HEK293 (cell line): ENCODE measurements at regions not wholly inside any gene's neighbourhood (a gene's known extent, or its start where the extent isn't known, plus 50 kb on each side); places are given as distances from the start of the nearest gene placed in this dataset.

Experiments used
- CTCF ChIA-PET: fragments of 350-600 bp; formaldehyde crosslinking; extraction: SDS; loops from one replicate; lab custom pipeline; 2021; ENCODE audit warnings: antibody characterized with exemption; lab: Yijun Ruan, JAX
- POLR2A ChIA-PET: fragments of 300-600 bp; formaldehyde crosslinking; extraction: SDS; loops from one replicate; lab custom pipeline; 2020; ENCODE audit warnings: antibody characterized with exemption, inconsistent platforms; lab: Yijun Ruan, JAX
- H3K27ac ChIP-seq: fragments of 200-500 bp; sonication (Bioruptor generic); 2 replicates; pipeline ENCODE4 v1.5.1; 2014; ENCODE audit warnings: low read depth, low read length, control low read depth, inconsistent platforms; ENCODE audit errors: extremely low read depth
- H3K36me3 ChIP-seq, 2 experiments: fragments of 200-500 bp in 1 of 2; sonication (Bioruptor generic) in 1 of 2; 1 replicate in 1 of 2; 2 replicates in 1 of 2; pipeline ENCODE4 v1.5.1; 2014 to 2017; ENCODE audit warnings: inconsistent platforms in 2 of 2, low read length in 2 of 2; ENCODE audit not compliant: control insufficient read depth in 2 of 2, insufficient read depth in 1 of 2
- H3K4me1 ChIP-seq: fragments of 200-500 bp; sonication (Bioruptor generic); 2 replicates; pipeline ENCODE4 v1.5.1; 2014; ENCODE audit warnings: mild to moderate bottlenecking, low read length, inconsistent platforms; ENCODE audit not compliant: control insufficient read depth, insufficient read depth
- H3K4me3 ChIP-seq: 2 replicates; pipeline ENCODE4 v1.5.1; 2011; ENCODE audit warnings: low read depth, mild to moderate bottlenecking, control low read depth, low read length, moderate library complexity
- H3K9me3 ChIP-seq: fragments of 200-500 bp; sonication (Bioruptor generic); 2 replicates; pipeline ENCODE4 v1.5.1; 2014; ENCODE audit warnings: low read depth, low read length, inconsistent platforms; ENCODE audit not compliant: control insufficient read depth, insufficient read depth
- ATF2 ChIP-seq: fragments of 450-650 bp; formaldehyde crosslinking; IDR thresholded peaks from 2 replicates; pipeline ENCODE4 v1.5.1; 2016; ENCODE audit warnings: missing biosample characterization, missing genetic modification characterization, low read depth
- ELK4 ChIP-seq: IDR thresholded peaks from 2 replicates; pipeline ENCODE4 v1.6.1; 2011; ENCODE audit warnings: mild to moderate bottlenecking, low read depth, low read length, borderline replicate concordance
- KLF17 ChIP-seq: fragments of 450-650 bp; formaldehyde crosslinking; IDR thresholded peaks from 2 replicates; pipeline ENCODE4 v1.5.1; 2016; ENCODE audit warnings: missing biosample characterization, missing genetic modification characterization
- REST ChIP-seq: fragments of 450-650 bp; formaldehyde crosslinking; IDR thresholded peaks from 2 replicates; pipeline ENCODE4 v1.5.1; 2016; ENCODE audit warnings: missing biosample characterization, missing genetic modification characterization
- SCRT1 ChIP-seq: fragments of 450-650 bp; formaldehyde crosslinking; IDR thresholded peaks from 2 replicates; pipeline ENCODE4 v1.5.1; 2016; ENCODE audit warnings: missing biosample characterization, missing genetic modification characterization, borderline replicate concordance
- ZBTB10 ChIP-seq: fragments of 450-650 bp; formaldehyde crosslinking; IDR thresholded peaks from 2 replicates; pipeline ENCODE4 v1.5.1; 2016; ENCODE audit warnings: missing biosample characterization, missing genetic modification characterization
- ZIC2 ChIP-seq: fragments of 450-650 bp; formaldehyde crosslinking; IDR thresholded peaks from 2 replicates; pipeline ENCODE4 v1.5.1; 2016; ENCODE audit warnings: missing biosample characterization, missing genetic modification characterization
- ZNF175 ChIP-seq: fragments of 450-650 bp; formaldehyde crosslinking; IDR thresholded peaks from 2 replicates; pipeline ENCODE4 v1.5.1; 2016; ENCODE audit warnings: missing biosample characterization, missing genetic modification characterization
- ZNF202 ChIP-seq: fragments of 450-650 bp; formaldehyde crosslinking; IDR thresholded peaks from 2 replicates; pipeline ENCODE4 v1.5.1; 2016; ENCODE audit warnings: missing biosample characterization, missing genetic modification characterization, borderline replicate concordance
- ZNF274 ChIP-seq, 2 experiments: fragments of 200-500 bp in 1 of 2; fragments of 450-650 bp in 1 of 2; sonication (Bioruptor generic) in 1 of 2; formaldehyde crosslinking in 1 of 2; IDR thresholded peaks; 2 replicates each; pipeline versions ENCODE4 v1.5.1 to v1.6.1; 2014 to 2016; ENCODE audit warnings: borderline replicate concordance in 1 of 2, inconsistent platforms in 1 of 2, low read length in 1 of 2, missing biosample characterization in 1 of 2, missing genetic modification characterization in 1 of 2
- ZNF366 ChIP-seq: fragments of 450-650 bp; formaldehyde crosslinking; conservative IDR thresholded peaks from 2 replicates; pipeline ENCODE4 v1.5.1; 2016; ENCODE audit warnings: missing biosample characterization, missing genetic modification characterization
- ZNF555 ChIP-seq: fragments of 450-650 bp; formaldehyde crosslinking; conservative IDR thresholded peaks from 2 replicates; pipeline ENCODE4 v1.5.1; 2017; ENCODE audit warnings: missing biosample characterization, mild to moderate bottlenecking, missing genetic modification characterization, inconsistent platforms

- TF ChIP-seq SCRT1 (tag by site-specific recombination) (no peak), ZIC2 (tag by site-specific recombination) (no peak), ZBTB10 (tag by site-specific recombination) (no peak)
Observed at GRCh38 chr3:182241196-182241765, 529.6 kb downstream of the SOX2 start (continued).

- TF ChIP-seq ZNF202 (tag by site-specific recombination) (no peak), ZNF366 (tag by site-specific recombination) (no peak), ZNF555 (tag by site-specific recombination) (no peak), ATF2 (0 out of 2 replicates have a peak, but pooled peaks have one; percentile 13), KLF17 (tag by site-specific recombination) (no peak), ZNF175 (tag by site-specific recombination) (no peak), REST (tag by site-specific recombination) (peak; percentile 52; the same call in 1 of the 2 replicates), ZNF274 (IDR thresholded peaks at IDR 0.05; ENCODE audit: low read length) (no peak), ZNF274 (tag by site-specific recombination; IDR thresholded peaks at IDR 0.05; ENCODE audit: borderline replicate concordance) (no peak), ELK4 (no peak)
- Histone ChIP-seq H3K9me3 (no peaks in the 10 kb centered on the region), H3K4me3 (no peak overlapping the region), H3K4me1 (no peaks in the 10 kb centered on the region), H3K27ac (no peak overlapping the region), H3K36me3 (no peaks in the 10 kb centered on the region)
- ChIA-PET CTCF (interaction anchor here (0.7 to 1.0 kb wide), 2 partner anchors 206 to 443 kb away, joined by 3 read pairs; no protein-coding TSS in a partner anchor), POLR2A (no interaction called here)
Observed at GRCh38 chr3:182241766-182242488, 530.2 kb downstream of the SOX2 start.
